CD4-positive, alpha-beta T cell (primary cell): ENCODE measurements at regions not wholly inside any gene's neighbourhood (a gene's known extent, or its start where the extent isn't known, plus 50 kb on each side); places are given as distances from the start of the nearest gene placed in this dataset.

Experiments
- ATAC-seq: fragments of 200-7000 bp; cut with Tn5 transposase; one replicate; pipeline ENCODE4 v1.10.0; 2022; ENCODE audit warnings: mild to moderate bottlenecking; ENCODE audit not compliant: poor library complexity
- CTCF ChIA-PET: fragments of 350-600 bp; sonication (Branson Sonifier 250); formaldehyde crosslinking; loops from one replicate; lab custom pipeline; 2021; ENCODE audit warnings: antibody characterized with exemption, inconsistent platforms; lab: Charles Lee
- POLR2A ChIA-PET: fragments of 350-600 bp; sonication (Branson Sonifier 250); formaldehyde crosslinking; loops from one replicate; lab custom pipeline; 2021; ENCODE audit warnings: antibody characterized with exemption, inconsistent platforms; lab: Charles Lee
- DNase-seq, 14 experiments: peaks; one replicate each; pipeline ENCODE4 v3.0.0-alpha.2; 2013 to 2020; ENCODE audit warnings: mixed read lengths in 2 of 14
- H3K27ac ChIP-seq, 2 donors: one replicate each; pipeline versions ENCODE4 v1.5.1 to v1.7.0; 2013; ENCODE audit warnings: low read length in 2 of 2, low read depth in 1 of 2, mild to moderate bottlenecking in 1 of 2
- H3K27me3 ChIP-seq, 2 experiments: 1 replicate in 1 of 2; 2 replicates in 1 of 2; pipeline versions ENCODE4 v1.6.1 to v1.7.0; 2013; ENCODE audit warnings: low read length in 2 of 2, control low read depth in 1 of 2, mild to moderate bottlenecking in 1 of 2, moderate library complexity in 1 of 2; ENCODE audit not compliant: insufficient read depth in 2 of 2, control insufficient read depth in 1 of 2
- H3K36me3 ChIP-seq: one replicate; pipeline ENCODE4 v1.6.1; 2013; ENCODE audit warnings: low read length, control low read depth; ENCODE audit not compliant: insufficient read depth
- H3K4me1 ChIP-seq: one replicate; pipeline ENCODE4 v1.6.1; 2013; ENCODE audit warnings: low read length, control low read depth; ENCODE audit not compliant: insufficient read depth
- H3K4me3 ChIP-seq: one replicate; pipeline ENCODE4 v1.5.1; 2013; ENCODE audit warnings: mild to moderate bottlenecking, low read length, moderate library complexity
- H3K9me3 ChIP-seq, 2 experiments: 1 replicate in 1 of 2; 2 replicates in 1 of 2; pipeline versions ENCODE4 v1.6.1 to v1.7.0; 2013; ENCODE audit warnings: low read length in 2 of 2, mild to moderate bottlenecking in 2 of 2, control low read depth in 1 of 2, moderate library complexity in 1 of 2; ENCODE audit not compliant: control insufficient read depth in 1 of 2, insufficient read depth in 1 of 2
- H3K27ac Mint-ChIP-seq: one replicate; pipeline ENCODE4 v1.8.0; 2020; ENCODE audit warnings: mixed read lengths
- H3K27me3 Mint-ChIP-seq: one replicate; pipeline ENCODE4 v1.8.0; 2021; ENCODE audit warnings: mixed read lengths
- H3K36me3 Mint-ChIP-seq: one replicate; pipeline ENCODE4 v1.8.0; 2021; ENCODE audit warnings: low read depth, mixed read lengths
- H3K4me1 Mint-ChIP-seq: one replicate; pipeline ENCODE4 v1.8.0; 2021; ENCODE audit warnings: low read depth, mixed read lengths
- H3K4me3 Mint-ChIP-seq: one replicate; pipeline ENCODE4 v1.8.0; 2020; ENCODE audit warnings: mild to moderate bottlenecking, mixed read lengths
- H3K9me3 Mint-ChIP-seq: one replicate; pipeline ENCODE4 v1.8.0; 2020; ENCODE audit warnings: mixed read lengths
- CTCF ChIP-seq: fragments of 200-600 bp; IDR thresholded peaks from one replicate; pipeline ENCODE4 v1.8.0; 2022; ENCODE audit warnings: antibody characterized with exemption, mild to moderate bottlenecking
- intact Hi-C, 2 experiments: fragments of 100-400 bp; cut with DNase I in 1 of 2; cut with micrococcal nuclease in 1 of 2; formaldehyde crosslinking; loops; one replicate each; pipeline versions ENCODE4 v1.15.1 to v1.9.0; 2023 to 2025; cut with DNase I, micrococcal nuclease

DNA sequence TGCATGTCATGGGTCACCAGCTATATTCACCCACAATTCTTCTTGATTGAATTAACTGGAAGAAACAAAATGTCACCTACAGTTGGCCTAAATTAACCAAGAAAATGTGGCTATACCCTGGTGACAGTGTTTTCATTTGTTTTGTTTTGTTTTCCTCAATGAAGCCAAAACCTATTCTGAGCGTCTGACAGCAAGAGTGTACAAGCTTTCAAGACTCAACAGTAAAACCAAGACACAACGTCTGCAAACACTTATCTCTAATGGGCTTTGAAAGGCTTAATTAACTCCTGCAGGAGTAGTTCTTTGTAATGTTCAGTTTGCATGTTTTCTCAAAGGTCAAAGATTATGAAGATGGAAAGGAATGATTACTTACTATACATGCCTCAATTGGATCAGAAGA is 827.6 kb upstream of the KLHL29 start:
- CTCF ChIA-PET, result no interaction called here
- Histone ChIP-seq H3K4me3 (no peak overlapping the region), H3K27ac (no peak overlapping the region), H3K9me3 (no peaks in the 10 kb centered on the region), H3K4me1 (no peaks in the 10 kb centered on the region), H3K36me3 (no peaks in the 10 kb centered on the region), H3K27me3 (no peaks in the 10 kb centered on the region)
- POLR2A ChIA-PET, result no interaction called here
- no peaks in the 10 kb centered on the region for H3K36me3 Mint-ChIP-seq
- no peak overlapping the region for H3K27ac Mint-ChIP-seq
- H3K27me3 Mint-ChIP-seq, result no peaks in the 10 kb centered on the region
- TF ChIP-seq CTCF, result no peak
- no peak overlapping the region for H3K4me3 Mint-ChIP-seq
- DNase-seq (no peak), ATAC-seq (no peak)
- H3K4me1 Mint-ChIP-seq, result no peaks in the 10 kb centered on the region
- intact Hi-C loops, result no loop called here
- peaks cover 5% of the 10 kb centered on the region for H3K9me3 Mint-ChIP-seq

- Mint-ChIP-seq H3K4me3 (no peak overlapping the region), H3K4me1 (no peaks in the 10 kb centered on the region), H3K36me3 (no peaks in the 10 kb centered on the region), H3K27ac (no peak overlapping the region), H3K9me3 (peaks cover 5% of the 10 kb centered on the region), H3K27me3 (no peaks in the 10 kb centered on the region)
- Histone ChIP-seq H3K27me3 (no peaks in the 10 kb centered on the region), H3K9me3 (no peaks in the 10 kb centered on the region), H3K27ac (no peak overlapping the region), H3K36me3 (no peaks in the 10 kb centered on the region), H3K4me1 (no peaks in the 10 kb centered on the region), H3K4me3 (no peak overlapping the region)
- TF ChIP-seq CTCF, result no peak
- intact Hi-C loops, result no loop called here
- ATAC-seq (no peak), DNase-seq (no peak)
- POLR2A ChIA-PET, result no interaction called here
- CTCF ChIA-PET, result no interaction called here
Measured at GRCh38 chr2:22560021-22560420, 825.0 kb upstream of the KLHL29 start.

DNA sequence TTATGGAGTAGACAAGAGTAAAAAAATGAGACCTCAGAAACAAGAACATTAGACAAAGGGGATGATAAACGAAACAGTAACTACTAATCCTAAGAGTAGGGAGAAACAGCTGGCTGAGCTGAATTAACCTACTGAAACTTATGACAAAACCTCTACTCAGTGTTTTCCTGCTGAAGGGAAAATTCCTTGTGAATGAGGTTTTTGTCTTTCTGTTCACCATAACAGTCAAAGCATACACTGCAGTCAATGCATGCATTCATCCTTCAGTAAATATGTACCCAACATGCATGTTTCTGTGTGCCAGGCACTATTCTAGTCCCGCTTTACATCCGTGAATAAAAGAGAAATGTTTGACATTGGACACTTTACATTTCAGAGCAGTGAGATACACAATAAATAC is 805.6 kb upstream of the KLHL29 start:
- Histone ChIP-seq H3K9me3 (peaks cover 10 to 17% of the 10 kb centered on the region in 2 experiments), H3K36me3 (no peaks in the 10 kb centered on the region), H3K27me3 (no peaks in the 10 kb centered on the region), H3K4me3 (no peak overlapping the region), H3K27ac (no peak overlapping the region), H3K4me1 (no peaks in the 10 kb centered on the region)
- ChIA-PET CTCF (no interaction called here), POLR2A (no interaction called here)
- H3K4me1 Mint-ChIP-seq, result no peaks in the 10 kb centered on the region
- H3K27me3 Mint-ChIP-seq, result no peaks in the 10 kb centered on the region
- no peak overlapping the region for H3K27ac Mint-ChIP-seq
- intact Hi-C loops, result no loop called here
- TF ChIP-seq CTCF, result no peak
- H3K9me3 Mint-ChIP-seq, result peaks cover 12% of the 10 kb centered on the region
- H3K4me3 Mint-ChIP-seq, result no peak overlapping the region
- ATAC-seq, result no peak
- no peak for DNase-seq
- H3K36me3 Mint-ChIP-seq, result no peaks in the 10 kb centered on the region
